ENCODE measurements at regions not wholly inside any gene's neighbourhood (a gene's known extent, or its start where the extent isn't known, plus 50 kb on each side); places are given as distances from the start of the nearest gene placed in this dataset.

DNA sequence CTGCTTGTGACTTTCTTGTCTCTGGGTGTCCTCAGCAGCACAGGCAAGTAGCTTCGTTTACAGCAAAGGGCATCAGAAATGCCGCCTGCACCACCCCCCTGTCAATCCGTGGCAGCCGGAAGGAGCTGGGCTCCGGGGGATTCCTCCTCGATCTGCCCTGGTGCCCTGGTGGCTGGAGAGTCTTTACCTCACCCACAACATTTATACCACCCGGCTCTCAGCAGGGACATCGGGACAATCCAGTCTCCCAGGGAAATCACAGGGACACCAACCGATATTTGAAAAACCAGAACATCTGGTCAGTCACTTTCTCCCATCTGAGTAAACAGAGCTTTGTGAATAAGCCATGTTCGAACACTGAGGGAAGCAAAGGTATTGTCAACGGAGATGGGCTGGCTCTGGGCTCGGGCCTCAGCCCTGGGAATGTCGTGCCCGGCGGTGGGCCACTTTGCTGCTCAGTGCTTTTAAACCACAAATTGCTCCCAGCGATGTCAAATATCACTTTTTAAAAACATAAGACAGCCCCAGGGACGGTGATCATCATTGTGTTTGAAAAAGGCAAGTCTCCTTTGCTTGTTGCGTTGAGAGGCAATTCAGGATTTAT, 210.0 kb upstream of the SALL3 start:
- no peak for DNase-seq (ENCODE audit: low read depth in 2 of 2)

DNA sequence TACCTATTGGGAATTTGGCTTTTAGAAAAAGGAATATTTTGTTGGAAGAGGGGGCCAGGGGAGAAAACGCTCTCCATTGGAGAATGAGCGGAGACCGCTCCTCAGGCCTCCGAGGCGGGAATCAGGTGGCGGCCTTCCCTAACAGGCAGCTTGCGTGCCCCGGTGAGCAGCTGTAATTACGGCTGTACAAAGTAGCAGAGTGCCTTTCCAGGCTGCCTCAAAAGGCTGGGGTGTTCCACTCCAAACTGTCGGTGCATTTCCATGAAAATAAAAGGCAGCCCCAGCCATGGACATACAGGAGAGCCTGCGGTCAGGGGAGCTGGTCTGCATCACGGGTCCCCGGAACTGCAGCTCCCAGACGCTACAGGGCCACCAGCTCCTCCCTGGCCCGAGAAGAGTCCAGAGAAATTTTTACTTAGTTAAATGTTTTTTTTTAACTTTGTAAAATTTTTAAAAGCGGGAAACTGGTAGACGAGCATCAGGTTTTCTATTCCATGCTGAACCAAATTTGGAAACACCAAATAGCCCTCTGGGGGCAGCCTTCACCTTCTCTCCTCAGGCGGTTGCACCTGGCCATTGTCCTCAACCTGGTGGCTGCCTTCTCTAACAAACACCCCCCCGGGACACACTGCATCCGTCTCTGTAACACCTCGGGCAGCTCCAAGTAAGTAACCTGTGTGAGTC, 209.3 kb upstream of the SALL3 start:
- no peak for DNase-seq (ENCODE audit: low read depth in 2 of 2)

DNA sequence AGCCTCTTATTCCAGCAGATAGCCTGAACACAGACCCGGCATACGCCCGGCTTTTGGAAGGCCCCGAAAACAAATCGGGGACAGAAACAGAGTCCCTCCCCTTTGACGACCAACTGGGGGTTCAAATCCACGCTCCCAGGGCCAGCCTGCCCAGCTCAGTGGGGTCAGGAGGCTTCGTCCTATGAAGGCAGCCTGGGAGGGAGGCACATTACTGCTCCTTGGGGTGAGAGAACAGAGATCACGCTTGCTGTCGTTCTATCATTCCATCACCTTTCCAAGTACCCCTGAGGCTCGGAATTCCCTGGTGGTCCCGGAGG, 208.8 kb upstream of the SALL3 start:
- DNase-seq (ENCODE audit: low read depth in 2 of 2) = no peak

DNA sequence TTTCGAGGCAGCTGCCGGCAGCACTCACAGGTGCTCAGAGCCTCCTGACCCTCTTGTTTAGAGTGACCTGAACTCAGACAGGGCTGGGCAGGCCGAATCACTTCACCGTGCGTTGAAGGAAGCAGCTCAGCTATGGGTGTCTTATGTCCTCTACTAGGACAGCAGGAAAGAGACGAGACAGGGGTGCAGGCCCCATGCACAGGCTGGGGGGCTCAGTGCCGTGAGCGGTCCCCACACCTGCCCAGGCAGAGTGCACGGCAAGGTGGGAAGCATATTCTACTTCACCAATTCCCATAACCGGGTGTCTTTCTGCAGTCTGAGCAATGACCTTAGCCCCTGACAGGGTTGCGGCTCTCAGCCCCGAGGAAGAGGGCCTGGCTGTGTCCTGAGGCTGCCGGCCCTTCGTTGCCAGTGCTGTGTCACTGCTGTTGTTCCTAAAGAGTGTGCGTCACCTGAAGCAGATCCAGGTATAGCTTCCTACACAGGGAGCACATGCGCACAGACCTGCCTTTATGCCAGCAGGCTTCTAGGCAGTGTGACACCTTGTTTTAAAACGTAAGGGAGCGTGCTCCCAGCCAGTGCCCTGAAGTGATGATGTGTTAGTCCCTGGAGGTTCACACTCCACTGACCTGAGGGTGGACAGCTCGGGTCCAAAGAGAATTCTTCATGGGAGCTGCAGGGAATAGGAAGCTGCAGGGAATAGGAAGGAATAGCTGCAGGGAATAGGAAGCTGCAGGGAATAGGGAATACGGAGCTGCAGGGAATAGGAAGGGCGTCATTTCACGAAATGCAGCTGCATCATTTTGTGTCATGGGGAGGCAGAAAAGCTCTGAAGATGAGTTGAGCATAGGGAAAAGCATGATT, 207.9 kb upstream of the SALL3 start:
- no peak for DNase-seq (ENCODE audit: low read depth in 2 of 2)

DNA sequence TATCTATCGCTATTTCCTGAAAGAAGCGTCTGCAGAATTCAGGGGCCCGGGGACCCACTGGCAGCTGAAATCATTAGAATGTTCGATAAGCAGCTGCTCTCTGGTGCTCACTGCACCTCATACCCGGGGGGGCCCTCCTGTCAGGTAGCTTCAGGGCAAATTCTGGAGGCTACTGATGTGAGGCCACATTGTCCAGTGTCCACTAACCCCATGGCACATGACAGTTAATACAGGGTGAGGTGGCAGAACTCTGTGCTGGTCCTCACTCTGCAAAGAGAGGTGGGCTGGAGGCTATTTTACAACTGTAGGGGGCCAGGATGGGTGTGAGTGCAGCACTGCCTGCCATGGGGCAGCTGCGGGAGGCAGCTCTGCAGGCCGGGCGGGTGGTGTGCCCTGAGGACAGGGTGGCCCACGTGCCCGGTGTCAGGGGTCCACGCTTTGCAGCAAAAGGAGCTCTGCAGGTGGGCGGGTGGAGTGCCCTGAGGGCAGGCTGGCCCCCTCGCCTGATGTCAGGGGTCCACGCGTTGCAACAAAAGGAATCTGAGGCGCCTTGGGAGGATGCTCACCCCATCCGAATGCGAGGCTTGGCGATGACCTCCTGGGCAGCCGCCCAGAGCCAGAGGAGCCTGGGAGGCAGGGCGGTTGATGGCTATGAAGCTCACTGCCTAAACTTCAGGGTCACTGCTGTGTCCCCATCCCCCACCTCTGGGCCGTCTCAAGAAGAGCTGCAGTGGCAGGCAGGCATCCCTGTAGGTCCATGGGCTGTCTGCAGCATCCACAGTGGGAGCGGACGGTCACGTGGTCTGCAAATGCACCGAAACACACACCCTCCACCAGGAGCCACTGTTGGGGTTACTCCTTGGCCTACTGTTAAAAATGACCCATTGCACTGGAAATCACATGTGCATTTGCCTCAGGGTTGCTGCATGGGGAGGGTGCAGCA, 207.0 kb upstream of the SALL3 start:
- DNase-seq (ENCODE audit: low read depth in 2 of 2) = no peak

DNA sequence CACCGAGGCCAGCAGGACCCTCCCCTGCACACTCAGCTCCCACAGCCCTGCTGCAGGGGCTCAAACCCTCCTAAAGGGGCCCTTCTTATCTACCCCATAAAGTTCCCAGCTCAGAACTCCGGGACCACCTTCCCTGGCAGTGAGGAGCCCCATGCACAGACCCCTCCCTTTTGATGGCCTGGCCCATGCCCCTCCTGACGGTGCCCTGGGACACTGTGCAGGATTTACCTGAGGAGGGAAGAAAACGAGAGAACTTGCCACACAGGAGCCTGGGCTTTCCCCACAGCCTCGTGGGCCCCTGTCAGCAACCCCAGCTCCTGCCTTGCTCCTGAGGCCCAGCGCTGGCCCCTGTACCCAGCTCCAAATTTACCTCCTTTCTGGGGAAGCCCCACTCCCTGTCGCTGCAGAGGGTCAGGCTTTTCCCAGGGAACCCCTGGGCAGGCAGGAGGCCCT, 206.3 kb upstream of the SALL3 start:
- no peak for DNase-seq (ENCODE audit: low read depth in 2 of 2)

DNA sequence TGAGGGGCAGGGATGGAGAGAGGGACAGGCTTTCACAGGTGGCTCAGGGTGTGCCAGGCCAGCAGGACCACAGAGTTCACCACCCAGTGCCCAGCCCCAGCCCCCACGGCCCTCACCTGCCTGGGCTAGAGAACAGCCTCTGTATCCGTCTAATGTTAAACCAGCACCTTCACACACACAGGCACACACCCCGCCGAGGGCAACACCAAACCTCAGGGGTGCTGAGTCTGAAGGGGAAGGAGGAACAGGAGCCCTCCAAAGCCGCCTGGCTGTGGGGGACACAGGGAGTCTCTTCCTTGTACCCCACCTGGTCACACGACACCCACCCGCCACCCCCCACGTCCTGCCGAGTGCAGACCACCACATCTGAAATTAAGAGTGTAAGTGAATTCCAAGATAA, 205.8 kb upstream of the SALL3 start:
- DNase-seq (ENCODE audit: low read depth in 2 of 2) = no peak

DNA sequence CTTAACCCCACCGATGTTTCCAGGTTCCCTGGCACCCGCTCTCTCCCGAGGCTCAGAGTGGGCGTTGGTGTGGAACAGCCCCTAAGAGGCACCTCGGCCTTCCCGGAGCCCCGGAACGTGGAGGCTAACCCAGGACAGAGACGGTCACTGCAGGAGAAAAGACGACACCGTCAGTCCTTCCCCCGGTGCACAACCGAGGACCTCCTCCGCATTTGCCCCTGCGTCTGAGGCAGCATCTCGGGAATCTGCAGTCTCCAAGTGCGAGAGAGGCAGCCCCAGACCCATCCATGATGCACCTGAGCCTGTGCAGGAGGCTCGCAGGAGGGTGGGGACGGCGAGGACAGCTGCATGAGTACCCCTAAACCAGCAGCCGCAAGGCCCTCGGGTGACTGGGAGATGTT, 204.9 kb upstream of the SALL3 start:
- no peak for DNase-seq (ENCODE audit: low read depth in 2 of 2)

DNA sequence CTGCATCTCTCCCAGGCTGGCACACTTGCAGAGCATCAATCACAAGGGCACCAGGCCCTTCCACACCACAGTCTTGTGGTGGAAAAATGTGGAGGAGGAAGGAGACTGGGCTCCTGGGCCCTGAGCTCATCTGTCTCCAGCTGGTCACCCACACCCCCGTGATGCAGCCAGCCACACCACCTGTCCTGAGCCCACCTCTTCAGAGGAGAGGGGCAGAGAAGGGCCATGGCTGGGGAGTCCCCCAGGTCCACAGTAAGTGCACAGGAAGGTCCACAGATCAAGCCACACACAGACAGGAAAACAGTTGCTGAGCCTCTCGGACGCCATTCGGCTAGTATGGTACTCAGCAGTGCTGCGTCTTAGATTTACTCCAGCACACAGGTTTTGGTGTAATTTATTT, 203.5 kb upstream of the SALL3 start:
- DNase-seq (ENCODE audit: low read depth in 2 of 2) = no peak

DNA sequence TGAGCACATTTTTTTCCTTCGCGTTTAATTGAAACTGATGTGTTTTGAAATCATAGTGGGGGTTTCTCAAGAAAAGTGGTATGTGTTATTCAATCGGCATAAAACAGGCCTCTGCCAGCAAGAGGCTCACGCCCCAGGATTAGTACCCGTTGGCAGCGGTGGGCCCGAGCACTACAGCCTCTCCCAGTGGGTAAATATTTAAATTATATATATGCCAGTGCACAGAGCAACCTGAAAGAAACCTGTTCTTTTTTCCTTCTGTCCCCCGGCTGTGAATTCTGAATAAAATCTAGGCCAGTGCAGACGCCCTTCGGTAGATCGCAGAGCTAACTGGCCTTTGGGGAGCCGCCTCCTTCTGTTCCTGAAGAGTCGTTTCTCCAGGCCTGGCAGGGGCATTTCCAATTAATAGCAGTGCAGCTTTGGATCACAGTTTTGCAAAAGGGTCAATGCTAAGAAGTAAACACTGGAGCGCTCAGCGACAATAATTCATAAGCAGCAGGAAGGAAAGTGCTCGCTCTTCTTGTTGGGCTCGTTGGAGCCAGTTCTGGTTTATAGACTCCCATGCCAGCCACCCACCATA, 202.8 kb upstream of the SALL3 start:
- no peak for DNase-seq (ENCODE audit: low read depth in 2 of 2)

DNA sequence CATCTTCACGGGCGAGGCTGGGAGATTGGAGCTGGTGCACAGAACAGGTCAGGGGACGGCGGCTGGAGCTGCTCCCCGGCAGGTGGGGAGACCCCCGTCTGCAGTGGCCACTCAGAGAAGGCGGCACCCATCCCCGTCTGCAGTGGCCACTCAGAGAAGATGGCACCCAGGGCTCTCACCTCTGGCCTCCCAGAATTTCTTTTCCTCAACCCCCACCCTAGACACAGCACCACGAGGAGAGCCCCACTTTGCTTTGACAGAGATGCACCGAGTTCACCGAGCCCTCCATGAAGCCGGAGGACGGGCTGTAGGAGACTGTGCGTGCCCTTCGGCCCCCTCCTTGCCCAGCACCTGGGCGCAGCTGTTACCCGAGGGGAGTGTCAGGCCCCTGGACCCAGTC, 201.6 kb upstream of the SALL3 start:
- no peak for DNase-seq (ENCODE audit: low read depth in 2 of 2)

DNA sequence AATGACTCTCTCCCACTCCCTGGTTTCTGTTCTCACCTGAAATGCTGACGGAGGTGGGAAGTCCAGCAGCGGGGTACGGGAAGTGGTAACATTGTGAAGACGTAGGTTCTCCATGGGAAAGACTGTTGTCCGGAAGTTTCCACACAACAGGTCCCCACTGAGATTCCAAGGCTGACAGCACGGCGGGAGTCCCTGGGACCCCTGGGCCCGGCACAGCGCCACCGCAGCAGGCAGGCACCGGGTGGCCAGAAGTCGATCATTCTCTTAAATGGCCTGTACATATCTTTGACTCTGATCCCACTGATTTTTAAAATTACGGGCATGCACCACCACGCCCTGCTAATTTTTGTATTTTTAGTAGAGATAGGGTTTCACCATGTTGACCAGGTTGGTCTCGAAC, 201.0 kb upstream of the SALL3 start:
- no peak for DNase-seq (ENCODE audit: low read depth in 2 of 2)

DNA sequence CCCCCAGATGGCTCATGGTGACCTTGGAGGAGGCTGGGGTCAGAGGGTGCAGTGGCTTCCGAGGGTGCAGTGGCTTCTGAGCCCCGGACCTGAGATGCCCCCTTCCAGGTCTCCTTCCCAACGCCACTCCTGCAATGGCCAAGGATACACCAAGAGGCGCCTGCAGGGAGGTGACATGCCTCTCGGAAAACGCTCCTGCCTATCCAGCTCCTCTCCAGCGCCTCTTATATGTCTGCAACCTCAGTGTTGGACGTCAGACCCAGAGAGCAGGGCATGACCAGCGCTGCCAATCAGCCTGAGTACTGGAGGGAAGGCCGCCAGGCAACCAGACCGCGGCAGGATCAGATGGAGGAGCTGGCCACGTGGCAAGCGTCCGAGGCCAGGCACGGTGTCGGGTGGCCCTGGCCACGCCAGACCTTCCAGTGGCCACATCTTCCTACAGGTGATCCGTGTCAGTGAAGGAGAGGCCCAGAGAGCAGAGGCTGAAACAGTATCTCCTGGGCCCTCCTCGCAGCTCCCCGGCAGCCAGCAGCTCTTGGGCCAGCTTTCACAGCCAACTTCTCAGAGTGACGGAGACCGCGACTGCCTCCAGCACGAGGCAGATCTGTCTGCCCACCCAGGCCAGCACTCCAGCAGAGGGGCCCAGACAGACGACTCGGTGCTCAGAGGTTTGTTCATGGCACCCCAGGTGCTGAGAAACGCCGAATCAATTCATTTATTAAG, 199.5 kb upstream of the SALL3 start:
- no peak for DNase-seq (ENCODE audit: low read depth in 2 of 2)

DNA sequence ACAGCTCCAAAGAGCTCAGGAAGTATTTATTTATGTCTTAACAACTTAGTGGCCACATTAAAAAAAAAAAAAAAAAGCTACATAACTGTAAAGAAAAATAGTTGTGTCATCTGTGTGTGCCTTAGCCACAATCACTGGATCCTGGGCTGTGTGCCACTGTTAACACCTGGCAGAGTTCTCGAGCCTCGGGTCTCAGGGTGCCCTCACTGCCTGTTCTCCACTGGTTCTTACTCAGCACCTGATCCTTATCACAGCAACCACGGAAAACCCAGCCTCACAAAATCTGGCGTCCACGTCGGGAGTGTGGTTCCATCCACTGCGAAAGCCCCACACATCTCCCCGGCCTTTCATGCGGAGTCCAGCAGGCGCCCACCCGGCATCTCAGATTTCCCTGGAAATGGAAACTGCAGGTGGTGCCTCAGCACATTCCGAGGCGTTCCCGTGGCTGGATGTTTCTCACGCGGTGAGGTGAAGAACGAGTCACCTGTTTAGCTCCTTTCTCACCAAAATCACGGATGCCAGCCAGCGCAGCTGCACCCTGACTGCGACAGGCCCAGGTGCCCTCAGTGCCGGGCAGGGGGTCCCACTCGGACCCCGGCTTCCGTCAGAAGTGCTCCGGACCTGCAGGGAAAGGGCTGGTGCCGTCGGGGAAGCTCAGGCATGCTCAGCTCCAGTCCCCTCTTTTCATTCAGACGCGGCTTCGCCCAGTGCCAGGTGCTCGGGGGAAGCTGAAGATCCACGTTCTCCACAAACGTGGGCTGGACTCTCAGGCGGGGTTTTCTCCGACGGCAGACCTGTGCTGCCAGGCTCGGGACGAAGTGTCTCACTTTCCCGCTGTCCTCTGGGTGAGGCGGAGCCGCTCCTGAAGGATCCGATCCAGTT, 198.7 kb upstream of the SALL3 start:
- DNase-seq (ENCODE audit: low read depth in 2 of 2) = no peak

DNA sequence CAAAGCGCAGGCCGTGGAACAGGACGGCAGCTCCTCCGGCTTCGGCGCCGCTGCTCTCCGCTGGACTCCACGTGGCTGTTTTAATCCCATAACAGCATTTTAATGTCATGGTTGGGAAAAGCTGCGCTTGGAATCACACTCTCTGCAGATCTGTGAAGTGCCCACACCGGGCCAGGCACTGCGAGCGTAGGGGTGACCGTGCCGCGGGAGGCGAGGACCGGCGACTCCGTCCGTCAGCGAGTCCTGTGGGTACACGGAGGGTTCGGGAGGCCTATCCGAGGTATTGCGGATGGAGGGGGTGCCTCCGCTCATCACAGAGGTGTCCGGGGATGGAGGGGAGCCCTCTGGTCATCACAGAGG, 198.0 kb upstream of the SALL3 start:
- no peak for DNase-seq (ENCODE audit: low read depth in 2 of 2)

DNA sequence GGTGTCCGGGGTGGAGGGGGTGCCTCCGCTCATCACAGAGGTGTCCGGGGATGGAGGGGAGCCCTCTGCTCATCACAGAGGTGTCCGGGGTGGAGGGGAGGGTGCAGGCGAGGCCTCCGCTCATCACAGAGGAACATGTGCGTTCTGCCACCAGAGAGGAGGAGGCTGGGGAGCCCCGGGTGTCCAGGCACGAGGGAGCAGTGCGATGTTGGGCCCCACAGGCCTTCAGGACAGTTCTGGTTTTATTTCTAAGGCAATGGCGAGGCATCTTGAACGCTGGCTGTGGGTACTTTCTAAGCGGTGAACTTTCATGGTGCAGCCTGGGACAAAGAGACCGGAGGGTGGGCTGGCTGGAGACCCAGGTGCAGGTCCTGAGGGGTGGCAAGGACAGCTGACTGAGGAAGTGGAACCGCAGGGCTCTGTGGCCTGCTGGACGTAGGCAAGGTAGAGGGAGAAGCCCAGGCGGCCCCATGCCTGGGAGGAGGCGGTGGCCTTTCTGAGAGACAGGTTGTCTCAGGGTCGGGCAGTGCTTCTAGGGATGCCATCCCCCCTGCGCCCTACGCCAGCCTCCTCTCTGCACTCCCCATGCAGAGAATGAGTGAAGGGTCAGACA, 196.6 kb upstream of the SALL3 start:
- no peak for DNase-seq (ENCODE audit: low read depth in 2 of 2)

DNA sequence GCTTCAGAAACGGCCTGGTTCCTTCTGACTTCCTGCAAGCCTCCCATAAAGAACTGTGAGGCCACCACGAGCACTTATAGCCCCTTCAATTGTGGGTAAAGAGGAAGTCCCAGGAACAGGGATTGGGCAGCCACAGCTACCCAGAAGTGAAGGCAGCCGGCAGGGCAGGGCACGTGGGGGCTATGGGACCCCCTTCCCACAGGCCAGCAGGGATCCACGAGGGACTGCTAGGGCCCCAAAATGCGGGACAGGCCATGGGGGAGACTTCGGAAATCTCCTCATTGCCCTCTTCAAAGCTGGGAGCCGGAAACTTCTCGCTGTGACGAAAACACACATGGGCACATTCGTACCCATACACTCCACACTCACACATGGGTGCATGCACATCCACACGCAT, 196.1 kb upstream of the SALL3 start:
- DNase-seq (ENCODE audit: low read depth in 2 of 2) = no peak

DNA sequence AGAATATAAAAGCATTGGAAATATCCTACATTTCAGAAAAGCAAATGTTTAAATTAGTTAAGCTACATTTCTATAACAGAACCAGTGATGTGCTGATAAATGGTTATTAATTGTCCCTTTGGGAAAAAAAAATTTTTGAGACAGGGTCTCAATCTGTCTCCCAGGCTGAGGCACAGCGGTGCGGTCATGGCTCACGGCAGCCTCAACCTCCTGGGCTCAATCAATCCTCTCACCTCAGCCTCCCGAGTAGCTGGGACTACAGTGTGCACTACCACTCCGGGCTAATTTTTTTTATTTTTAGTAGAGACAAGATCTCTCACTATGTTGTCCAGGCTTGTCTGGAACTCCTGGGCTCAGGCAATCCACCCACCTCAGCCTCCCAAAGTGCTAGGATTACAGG, 194.8 kb upstream of the SALL3 start:
- no peak for DNase-seq (ENCODE audit: low read depth in 2 of 2)

DNA sequence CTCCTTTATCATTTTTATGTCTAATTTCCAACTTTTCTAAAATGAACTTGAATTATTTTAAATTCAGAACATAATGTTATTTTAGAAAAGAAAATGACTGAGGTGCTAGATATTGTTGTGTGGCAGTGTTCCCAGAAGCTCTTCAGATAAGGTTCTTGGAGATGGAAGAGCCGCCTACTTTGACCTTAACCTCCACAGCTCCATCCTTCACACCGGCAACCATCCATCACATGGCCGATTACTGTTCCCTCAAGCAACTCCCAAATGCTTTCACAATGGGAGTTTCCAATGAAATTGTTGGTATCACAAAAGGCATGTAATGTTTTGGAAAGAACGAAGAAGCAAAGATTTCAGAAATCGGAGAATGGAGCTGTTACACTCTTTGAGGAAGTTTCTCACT, 193.9 kb upstream of the SALL3 start:
- no peak for DNase-seq (ENCODE audit: low read depth in 2 of 2)

DNA sequence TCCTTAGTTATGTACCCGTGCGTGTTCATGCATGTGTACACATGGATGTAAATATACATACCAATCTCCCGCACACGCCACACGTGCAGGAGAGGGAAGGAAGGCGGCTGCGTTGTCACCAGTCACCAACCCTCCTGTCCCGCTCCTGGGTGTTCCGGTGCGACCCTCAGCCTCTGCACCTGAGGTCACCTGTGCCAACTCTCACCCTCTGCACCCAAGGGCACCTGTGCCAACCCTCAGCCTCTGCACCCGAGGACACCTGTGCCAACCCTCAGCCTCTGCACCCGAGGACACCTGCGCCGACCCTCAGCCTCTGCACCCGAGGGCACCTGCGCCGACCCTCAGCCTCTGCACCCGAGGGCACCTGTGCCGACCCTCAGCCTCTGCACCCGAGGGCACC, 192.8 kb upstream of the SALL3 start:
- DNase-seq (ENCODE audit: low read depth in 2 of 2) = no peak

Data from stimulated activated CD4-positive, alpha-beta T cell treated with anti-CD3 and anti-CD28 coated beads, Interleukin-12 subunit alpha, Interleukin-12 subunit beta, amount 100 ng/mL, for 24 hours (primary cell).